Common myeloid progenitor, CD34-positive (primary cell): ENCODE measurements at regions not wholly inside any gene's neighbourhood (a gene's known extent, or its start where the extent isn't known, plus 50 kb on each side); places are given as distances from the start of the nearest gene placed in this dataset.

Source experiments
- CTCF ChIA-PET: fragments of 350-600 bp; sonication (Branson Sonifier 250); formaldehyde crosslinking; loops from one replicate; lab custom pipeline; 2021; ENCODE audit warnings: antibody characterized with exemption; lab: Charles Lee
- POLR2A ChIA-PET: fragments of 350-600 bp; sonication (Branson Sonifier 250); formaldehyde crosslinking; loops from one replicate; lab custom pipeline; 2021; ENCODE audit warnings: antibody characterized with exemption; lab: Charles Lee
- DNase-seq, 3 donors: peaks; one replicate each; pipeline versions ENCODE4 v3.0.0 to v3.0.0-alpha.2; 2013
- H3K27ac ChIP-seq, 2 experiments: 1 replicate in 1 of 2; 2 replicates in 1 of 2; pipeline ENCODE4 v1.7.0; 2013; ENCODE audit warnings: inconsistent platforms in 2 of 2, low read length in 2 of 2, mild to moderate bottlenecking in 2 of 2, low read depth in 1 of 2, moderate library complexity in 1 of 2; ENCODE audit not compliant: severe bottlenecking in 2 of 2, insufficient read depth in 1 of 2, poor library complexity in 1 of 2
- H3K27me3 ChIP-seq, 5 experiments: replicated peaks in 2 of 5; 1 replicate in 3 of 5; 2 replicates in 2 of 5; pipeline versions ENCODE4 v1.6.1 to v1.7.0; 2013; ENCODE audit warnings: low read length in 4 of 5, mild to moderate bottlenecking in 2 of 5, moderate library complexity in 2 of 5, inconsistent platforms in 1 of 5; ENCODE audit not compliant: insufficient read depth in 5 of 5, control insufficient read depth in 4 of 5
- H3K36me3 ChIP-seq, 4 experiments: 1 replicate in 2 of 4; 2 replicates in 2 of 4; pipeline versions ENCODE4 v1.6.1 to v1.7.0; 2013; ENCODE audit warnings: low read length in 3 of 4, control low read depth in 1 of 4, mild to moderate bottlenecking in 1 of 4; ENCODE audit not compliant: control insufficient read depth in 4 of 4, insufficient read depth in 4 of 4
- H3K4me1 ChIP-seq, 4 experiments: 1 replicate in 3 of 4; 2 replicates in 1 of 4; pipeline versions ENCODE4 v1.6.1 to v1.7.1; 2013; ENCODE audit warnings: low read length in 3 of 4, mild to moderate bottlenecking in 3 of 4, control low read depth in 1 of 4, inconsistent platforms in 1 of 4, moderate library complexity in 1 of 4; ENCODE audit not compliant: control insufficient read depth in 4 of 4, insufficient read depth in 4 of 4; ENCODE audit errors: control extremely low read depth in 1 of 4
- H3K4me3 ChIP-seq, 7 experiments: 1 replicate in 4 of 7; 2 replicates in 3 of 7; pipeline versions ENCODE4 v1.5.1 to v1.7.0; 2013; ENCODE audit warnings: mild to moderate bottlenecking in 7 of 7, low read length in 6 of 7, moderate library complexity in 6 of 7, inconsistent platforms in 2 of 7, low read depth in 2 of 7, control low read depth in 1 of 7; ENCODE audit not compliant: insufficient read depth in 4 of 7, control insufficient read depth in 1 of 7; ENCODE audit errors: extremely low read depth in 1 of 7
- H3K9me3 ChIP-seq, 5 experiments: 1 replicate in 4 of 5; 2 replicates in 1 of 5; pipeline versions ENCODE4 v1.6.1 to v1.7.1; 2013; ENCODE audit warnings: low read length in 4 of 5, mild to moderate bottlenecking in 2 of 5, inconsistent platforms in 1 of 5, low read depth in 1 of 5, moderate library complexity in 1 of 5; ENCODE audit not compliant: control insufficient read depth in 4 of 5, insufficient read depth in 2 of 5; ENCODE audit errors: control extremely low read depth in 1 of 5
- WGBS: methylation state at CpG from one replicate; pipeline ENCODE4 v1.1.5; 2013; ENCODE audit not compliant: insufficient coverage; 5-methylcytosine and 5-hydroxymethylcytosine counted together

GRCh38 chr15:93228546-93228945 is 139.5 kb upstream of the RGMA start:
- H3K27ac ChIP-seq, result no peak overlapping the region
- ChIA-PET CTCF (no interaction called here), POLR2A (no interaction called here)
- peaks cover 0 to 2% (median 0%) of the 10 kb centered on the region in 5 experiments for H3K27me3 ChIP-seq
- WGBS, result no CpG with 5 or more reads among the region's 3 CpGs
- H3K4me3 ChIP-seq, result no peak overlapping the region
- H3K4me1 ChIP-seq, result peaks cover 0 to 10% (median 3%) of the 10 kb centered on the region in 4 experiments
- DNase-seq, result no peak
- no peaks in the 10 kb centered on the region for H3K9me3 ChIP-seq
- no peaks in the 10 kb centered on the region for H3K36me3 ChIP-seq

DNA sequence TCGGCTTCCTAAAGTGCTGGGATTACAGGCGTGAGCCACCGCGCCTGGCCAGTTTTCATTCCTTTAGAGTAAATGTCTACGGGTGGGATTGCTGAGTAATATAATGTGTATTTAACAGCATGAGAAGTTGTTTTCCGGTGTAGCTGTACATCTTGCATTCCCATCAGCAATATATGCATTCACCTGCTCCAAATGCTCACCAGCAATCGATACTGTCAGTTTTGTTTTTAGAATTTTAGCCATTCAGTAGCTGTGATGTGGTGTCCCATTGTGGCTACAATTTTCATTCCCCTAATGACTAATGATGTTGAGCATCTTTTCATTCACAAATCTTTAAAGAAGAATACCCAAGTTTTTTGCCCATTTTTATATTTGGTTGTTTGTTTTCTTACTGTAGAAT is 134.8 kb upstream of the RGMA start:
- no peaks in the 10 kb centered on the region for H3K4me1 ChIP-seq
- POLR2A ChIA-PET, result no interaction called here
- no peaks in the 10 kb centered on the region for H3K27me3 ChIP-seq
- no peaks in the 10 kb centered on the region for H3K36me3 ChIP-seq
- no peak overlapping the region for H3K27ac ChIP-seq
- CTCF ChIA-PET, result no interaction called here
- DNase-seq, result no peak
- WGBS, result 100% methylated on average over 2 of the region's 7 CpGs
- peaks cover 0 to 1% (median 0%) of the 10 kb centered on the region in 5 experiments for H3K9me3 ChIP-seq
- H3K4me3 ChIP-seq, result no peak overlapping the region

- Histone ChIP-seq H3K4me3 (no peak overlapping the region), H3K27ac (no peak overlapping the region), H3K36me3 (no peaks in the 10 kb centered on the region), H3K9me3 (peaks cover 0 to 1% (median 0%) of the 10 kb centered on the region in 5 experiments), H3K4me1 (no peaks in the 10 kb centered on the region), H3K27me3 (peaks cover 0 to 4% (median 0%) of the 10 kb centered on the region in 5 experiments)
- peak in 1 of 3 donors; percentile 14 for DNase-seq
- whole genome bisulfite sequencing, result 39% methylated on average over 2 of the region's 4 CpGs
- CTCF ChIA-PET, result no interaction called here
- POLR2A ChIA-PET, result no interaction called here
Measured at GRCh38 chr15:93221759-93222158, 132.7 kb upstream of the RGMA start.

DNA sequence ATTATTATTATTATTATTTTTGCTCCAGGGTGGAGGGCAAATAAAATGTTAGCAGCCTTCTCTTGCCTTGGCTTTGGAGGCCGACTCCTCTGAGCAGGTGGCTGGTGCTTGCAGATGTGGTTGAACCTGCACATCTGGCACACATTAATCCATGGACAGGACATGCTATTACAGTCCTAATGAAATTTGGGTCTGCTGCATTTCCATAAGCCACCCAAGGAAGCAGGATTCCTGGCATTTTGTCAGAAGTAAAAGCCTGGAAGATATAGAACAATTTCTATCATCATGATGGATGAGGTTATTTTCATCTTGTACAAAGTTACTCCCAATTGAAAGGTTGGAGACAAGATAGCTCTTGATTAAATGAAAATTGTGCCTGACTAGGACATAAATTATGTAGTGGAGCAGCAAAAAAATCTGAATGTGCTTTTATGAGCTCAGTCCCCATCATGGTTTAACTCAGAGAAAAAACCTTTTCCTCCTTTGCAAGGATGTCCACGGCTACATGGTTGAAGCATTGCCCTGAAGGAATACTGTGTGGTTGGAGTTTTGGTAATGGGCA is 130.9 kb upstream of the RGMA start:
- DNase-seq, result no peak
- 89% methylated on average over 1 of the region's 2 CpGs for WGBS
- Histone ChIP-seq H3K27ac (no peak overlapping the region), H3K9me3 (peaks cover 0 to 1% (median 0%) of the 10 kb centered on the region in 5 experiments), H3K4me1 (no peaks in the 10 kb centered on the region), H3K4me3 (no peak overlapping the region), H3K36me3 (no peaks in the 10 kb centered on the region), H3K27me3 (peaks cover 0 to 7% (median 0%) of the 10 kb centered on the region in 5 experiments)
- POLR2A ChIA-PET, result no interaction called here
- CTCF ChIA-PET, result interaction anchor here (1.3 kb wide), 1 partner anchor 12 kb away, joined by 3 read pairs; no protein-coding TSS in a partner anchor

GRCh38 chr15:93217343-93217742 is 128.3 kb upstream of the RGMA start:
- peaks cover 0 to 1% (median 0%) of the 10 kb centered on the region in 5 experiments for H3K9me3 ChIP-seq
- H3K27me3 ChIP-seq, result peaks cover 0 to 7% (median 0%) of the 10 kb centered on the region in 5 experiments
- H3K27ac ChIP-seq, result no peak overlapping the region
- ChIA-PET CTCF (no interaction called here), POLR2A (interaction anchor here (0.6 kb wide), 1 partner anchor 38 kb away, joined by 4 read pairs; no protein-coding TSS in a partner anchor)
- no peak for DNase-seq
- no peaks in the 10 kb centered on the region for H3K36me3 ChIP-seq
- WGBS, result no CpG with 5 or more reads among the region's 1 CpG
- no peak overlapping the region for H3K4me3 ChIP-seq
- H3K4me1 ChIP-seq, result no peaks in the 10 kb centered on the region

- no peak for DNase-seq
- CTCF ChIA-PET, result no interaction called here
- peaks cover 0 to 9% (median 0%) of the 10 kb centered on the region in 5 experiments for H3K27me3 ChIP-seq
- no peak overlapping the region for H3K4me3 ChIP-seq
- no peaks in the 10 kb centered on the region for H3K36me3 ChIP-seq
- WGBS, result 100% methylated on average over 1 of the region's 3 CpGs
- H3K27ac ChIP-seq, result no peak overlapping the region
- H3K4me1 ChIP-seq, result no peaks in the 10 kb centered on the region
- POLR2A ChIA-PET, result no interaction called here
- peaks cover 0 to 4% (median 0%) of the 10 kb centered on the region in 5 experiments for H3K9me3 ChIP-seq
Measured at GRCh38 chr15:93214106-93214505, 125.1 kb upstream of the RGMA start.

GRCh38 chr15:93213281-93213680 is 124.3 kb upstream of the RGMA start:
- no peak overlapping the region for H3K4me3 ChIP-seq
- H3K9me3 ChIP-seq, result peaks cover 0 to 4% (median 0%) of the 10 kb centered on the region in 5 experiments
- 100% methylated on average over 5 of the region's 5 CpGs for WGBS
- H3K27ac ChIP-seq, result no peak overlapping the region
- DNase-seq, result no peak
- H3K27me3 ChIP-seq, result peaks cover 0 to 9% (median 0%) of the 10 kb centered on the region in 5 experiments
- H3K36me3 ChIP-seq, result no peaks in the 10 kb centered on the region
- ChIA-PET CTCF (no interaction called here), POLR2A (no interaction called here)
- no peaks in the 10 kb centered on the region for H3K4me1 ChIP-seq
